ENCODE measurements at regions not wholly inside any gene's neighbourhood (a gene's known extent, or its start where the extent isn't known, plus 50 kb on each side); places are given as distances from the start of the nearest gene placed in this dataset.

DNA sequence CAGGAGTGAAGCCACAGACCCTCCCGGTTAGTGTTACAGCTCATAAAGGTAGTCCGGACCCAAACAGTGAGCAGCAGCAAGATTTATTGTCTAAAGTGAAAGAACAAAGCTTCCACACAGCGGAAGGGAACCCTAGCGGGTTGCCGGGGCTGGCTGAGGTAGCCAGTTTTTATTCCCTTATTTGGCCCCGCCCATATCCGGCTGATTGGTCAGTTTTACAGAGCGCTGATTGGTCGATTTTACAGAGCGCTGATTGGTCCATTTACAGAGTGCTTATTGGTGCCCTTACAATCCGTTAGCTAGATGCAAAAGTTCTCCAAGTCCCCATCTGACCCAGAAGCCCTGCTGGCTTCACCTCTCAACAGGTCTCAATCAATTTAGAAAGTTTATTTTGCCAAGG is 126.0 kb upstream of the RFC3 start:
- H3K36me3 ChIP-seq (ENCODE audit: control insufficient read depth, insufficient read depth, low read length): no peaks in the 10 kb centered on the region
- H3K4me1 ChIP-seq (ENCODE audit: control insufficient read depth, insufficient read depth, low read length): no peaks in the 10 kb centered on the region
- H3K9ac ChIP-seq (ENCODE audit: low read length): no peak overlapping the region
- H3K9me3 ChIP-seq (ENCODE audit: control insufficient read depth, low read length): no peaks in the 10 kb centered on the region
- no peaks in the 10 kb centered on the region for H3K27me3 ChIP-seq (ENCODE audit: control insufficient read depth, insufficient read depth, low read length)
- no peak overlapping the region for H3K4me3 ChIP-seq (ENCODE audit: low read length)

DNA sequence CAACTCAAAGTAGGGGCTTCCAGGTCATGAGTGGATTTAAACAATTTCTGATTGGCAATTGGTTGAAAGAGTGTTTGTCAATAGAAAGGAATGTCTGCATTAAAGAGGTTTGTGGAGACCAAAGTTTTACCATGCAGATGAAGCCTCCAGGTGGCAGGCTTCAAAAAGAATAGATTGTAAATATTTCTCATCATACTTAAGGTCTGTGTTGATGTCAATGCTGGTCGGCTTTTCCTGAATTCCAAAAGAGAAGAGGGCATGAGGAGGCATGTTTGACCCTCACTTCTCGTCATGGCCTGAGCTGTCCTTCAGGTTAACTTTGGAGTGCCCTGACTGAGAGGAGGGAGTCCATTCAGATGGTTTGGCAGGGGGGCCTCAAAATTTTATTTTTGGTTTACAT is 125.4 kb upstream of the RFC3 start:
- no peaks in the 10 kb centered on the region for H3K9me3 ChIP-seq (ENCODE audit: control insufficient read depth, low read length)
- no peaks in the 10 kb centered on the region for H3K4me1 ChIP-seq (ENCODE audit: control insufficient read depth, insufficient read depth, low read length)
- H3K4me3 ChIP-seq (ENCODE audit: low read length): no peak overlapping the region
- no peaks in the 10 kb centered on the region for H3K27me3 ChIP-seq (ENCODE audit: control insufficient read depth, insufficient read depth, low read length)
- H3K9ac ChIP-seq (ENCODE audit: low read length): no peak overlapping the region
- no peaks in the 10 kb centered on the region for H3K36me3 ChIP-seq (ENCODE audit: control insufficient read depth, insufficient read depth, low read length)

DNA sequence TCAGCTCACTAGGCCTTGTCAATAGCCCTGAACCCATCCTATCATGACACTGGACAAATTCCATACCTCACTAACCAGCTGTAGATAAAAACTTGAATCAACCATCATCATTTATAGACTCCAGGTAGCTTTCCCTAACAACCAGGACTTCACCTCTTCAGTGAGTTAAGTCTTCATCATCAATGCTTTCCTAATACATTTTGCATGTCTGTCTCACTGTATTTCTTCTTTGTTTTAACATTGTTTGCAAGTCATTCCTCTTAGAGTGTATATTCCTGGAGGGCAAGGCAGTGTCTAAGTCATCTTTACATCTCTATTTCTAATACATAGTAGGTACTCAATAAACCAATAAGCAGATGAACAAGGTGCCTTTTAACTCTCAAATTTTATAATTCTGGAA is 123.4 kb upstream of the RFC3 start:
- H3K36me3 ChIP-seq (ENCODE audit: control insufficient read depth, insufficient read depth, low read length): no peaks in the 10 kb centered on the region
- H3K27me3 ChIP-seq (ENCODE audit: control insufficient read depth, insufficient read depth, low read length): no peaks in the 10 kb centered on the region
- no peaks in the 10 kb centered on the region for H3K9me3 ChIP-seq (ENCODE audit: control insufficient read depth, low read length)
- H3K4me1 ChIP-seq (ENCODE audit: control insufficient read depth, insufficient read depth, low read length): no peaks in the 10 kb centered on the region
- no peak overlapping the region for H3K9ac ChIP-seq (ENCODE audit: low read length)
- no peak overlapping the region for H3K4me3 ChIP-seq (ENCODE audit: low read length)

DNA sequence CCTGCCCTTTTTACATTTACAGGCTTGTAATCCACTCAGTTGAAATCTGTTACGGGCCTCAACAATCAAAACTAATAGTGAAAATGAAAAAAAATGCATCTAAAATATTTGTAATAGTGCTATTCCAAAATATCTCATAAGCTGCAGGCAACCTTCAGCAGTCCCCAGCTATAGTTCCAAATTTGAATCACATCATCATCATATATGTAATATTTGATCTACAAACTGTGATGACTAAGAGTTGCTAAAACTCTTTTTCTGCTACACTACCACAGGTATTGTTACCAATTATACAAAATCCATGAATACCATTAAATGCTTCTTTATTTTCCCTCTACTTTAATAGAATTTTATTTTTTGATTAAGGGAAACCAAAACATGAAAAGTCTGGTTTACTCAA is 121.4 kb upstream of the RFC3 start:
- H3K27me3 ChIP-seq (ENCODE audit: control insufficient read depth, insufficient read depth, low read length): no peaks in the 10 kb centered on the region

DNA sequence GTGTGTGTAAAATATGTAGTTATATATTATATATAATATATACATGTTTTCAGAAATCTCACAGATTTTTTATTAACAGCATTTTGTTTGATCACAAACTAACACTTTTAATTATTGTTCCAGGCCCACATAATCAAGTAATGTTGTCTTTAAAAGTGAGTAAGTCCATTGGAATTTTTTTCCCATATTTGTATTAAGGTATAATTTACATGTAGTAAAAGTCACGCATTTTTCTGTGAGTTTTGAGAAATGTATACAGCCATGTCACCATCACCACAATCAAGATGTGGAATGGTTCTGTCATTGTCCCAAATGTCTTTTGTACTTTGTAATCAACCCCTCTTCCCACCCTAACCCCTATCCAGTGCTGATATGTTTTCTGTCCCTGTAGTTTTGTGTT is 120.0 kb upstream of the RFC3 start:
- Histone ChIP-seq H3K36me3 (ENCODE audit: control insufficient read depth, insufficient read depth, low read length) (no peaks in the 10 kb centered on the region), H3K27me3 (ENCODE audit: control insufficient read depth, insufficient read depth, low read length) (no peaks in the 10 kb centered on the region), H3K4me3 (ENCODE audit: low read length) (no peak overlapping the region), H3K4me1 (ENCODE audit: control insufficient read depth, insufficient read depth, low read length) (no peaks in the 10 kb centered on the region), H3K9me3 (ENCODE audit: control insufficient read depth, low read length) (no peaks in the 10 kb centered on the region), H3K9ac (ENCODE audit: low read length) (no peak overlapping the region)

More for the DNA sequence above, 121.4 kb upstream of the RFC3 start:
- no peak overlapping the region for H3K9ac ChIP-seq (ENCODE audit: low read length)
- H3K4me1 ChIP-seq (ENCODE audit: control insufficient read depth, insufficient read depth, low read length): no peaks in the 10 kb centered on the region
- H3K4me3 ChIP-seq (ENCODE audit: low read length): no peak overlapping the region
- no peaks in the 10 kb centered on the region for H3K9me3 ChIP-seq (ENCODE audit: control insufficient read depth, low read length)
- no peaks in the 10 kb centered on the region for H3K36me3 ChIP-seq (ENCODE audit: control insufficient read depth, insufficient read depth, low read length)

DNA sequence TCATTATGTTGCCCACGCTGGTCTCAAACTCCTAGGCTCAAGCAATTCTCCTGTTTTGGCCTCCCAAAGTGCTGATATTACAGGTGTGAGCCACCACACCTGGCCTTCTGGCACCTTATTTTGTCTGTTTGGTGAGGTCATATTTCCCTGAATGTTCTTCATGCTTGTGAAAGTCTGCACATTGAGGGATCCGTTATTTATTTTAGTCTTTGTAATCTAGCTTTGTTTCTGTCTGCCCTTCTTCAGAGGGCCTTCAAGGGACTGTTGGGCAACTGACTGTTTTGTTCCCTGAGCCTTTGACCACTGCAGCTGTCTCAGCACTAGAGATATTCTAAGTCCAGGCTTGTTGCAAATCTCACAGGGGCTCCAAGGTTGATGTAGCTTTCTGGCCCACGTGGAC is 110.5 kb upstream of the RFC3 start:
- H3K36me3 ChIP-seq (ENCODE audit: control insufficient read depth, insufficient read depth, low read length): no peaks in the 10 kb centered on the region
- no peaks in the 10 kb centered on the region for H3K4me1 ChIP-seq (ENCODE audit: control insufficient read depth, insufficient read depth, low read length)
- H3K27me3 ChIP-seq (ENCODE audit: control insufficient read depth, insufficient read depth, low read length): no peaks in the 10 kb centered on the region
- H3K9ac ChIP-seq (ENCODE audit: low read length): no peak overlapping the region
- H3K4me3 ChIP-seq (ENCODE audit: low read length): no peak overlapping the region
- H3K9me3 ChIP-seq (ENCODE audit: control insufficient read depth, low read length): no peaks in the 10 kb centered on the region

DNA sequence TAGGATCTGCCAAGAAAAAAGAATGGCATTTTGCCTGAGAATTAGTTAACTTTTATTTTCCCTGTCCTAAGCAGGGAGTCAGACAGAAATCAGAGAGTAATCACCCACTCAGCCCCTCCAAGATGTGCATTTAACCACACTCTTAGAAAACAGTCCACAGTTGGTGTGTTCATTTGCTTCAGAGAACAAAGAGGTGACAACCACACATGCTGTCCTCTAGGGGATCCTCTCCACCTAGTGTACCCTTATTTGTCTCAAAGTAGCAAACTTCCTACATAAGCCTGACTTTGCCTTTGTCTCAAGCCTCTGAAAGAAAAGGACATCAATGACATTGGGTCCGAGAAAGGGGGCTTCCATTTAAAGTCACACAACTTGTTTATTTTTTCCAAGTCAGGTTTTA is 107.0 kb upstream of the RFC3 start:
- no peak overlapping the region for H3K9ac ChIP-seq (ENCODE audit: low read length)
- H3K9me3 ChIP-seq (ENCODE audit: control insufficient read depth, low read length): no peaks in the 10 kb centered on the region
- no peaks in the 10 kb centered on the region for H3K4me1 ChIP-seq (ENCODE audit: control insufficient read depth, insufficient read depth, low read length)
- no peak overlapping the region for H3K4me3 ChIP-seq (ENCODE audit: low read length)
- H3K27me3 ChIP-seq (ENCODE audit: control insufficient read depth, insufficient read depth, low read length): no peaks in the 10 kb centered on the region
- no peaks in the 10 kb centered on the region for H3K36me3 ChIP-seq (ENCODE audit: control insufficient read depth, insufficient read depth, low read length)

DNA sequence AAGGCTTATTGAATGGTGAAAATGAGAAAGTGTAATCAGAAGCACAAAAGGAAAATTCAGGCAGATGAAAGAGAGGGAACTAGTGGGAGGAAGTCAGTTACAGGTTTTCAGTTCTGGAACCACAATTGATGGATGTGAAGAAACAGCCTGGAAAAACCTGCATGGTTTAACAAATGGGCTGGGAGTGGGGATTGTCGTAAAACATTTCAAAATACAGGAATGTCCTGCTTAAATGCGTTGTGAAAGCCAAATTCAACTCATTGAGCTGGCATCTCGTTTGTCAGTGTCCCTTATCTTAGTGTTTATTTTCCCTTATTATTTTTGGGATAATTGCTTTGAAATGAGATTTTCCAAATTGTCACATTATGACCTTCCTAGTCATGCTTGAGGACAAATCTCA is 106.5 kb upstream of the RFC3 start:
- Histone ChIP-seq H3K4me3 (ENCODE audit: low read length) (no peak overlapping the region), H3K4me1 (ENCODE audit: control insufficient read depth, insufficient read depth, low read length) (no peaks in the 10 kb centered on the region), H3K36me3 (ENCODE audit: control insufficient read depth, insufficient read depth, low read length) (no peaks in the 10 kb centered on the region), H3K9ac (ENCODE audit: low read length) (no peak overlapping the region), H3K27me3 (ENCODE audit: control insufficient read depth, insufficient read depth, low read length) (no peaks in the 10 kb centered on the region), H3K9me3 (ENCODE audit: control insufficient read depth, low read length) (no peaks in the 10 kb centered on the region)

DNA sequence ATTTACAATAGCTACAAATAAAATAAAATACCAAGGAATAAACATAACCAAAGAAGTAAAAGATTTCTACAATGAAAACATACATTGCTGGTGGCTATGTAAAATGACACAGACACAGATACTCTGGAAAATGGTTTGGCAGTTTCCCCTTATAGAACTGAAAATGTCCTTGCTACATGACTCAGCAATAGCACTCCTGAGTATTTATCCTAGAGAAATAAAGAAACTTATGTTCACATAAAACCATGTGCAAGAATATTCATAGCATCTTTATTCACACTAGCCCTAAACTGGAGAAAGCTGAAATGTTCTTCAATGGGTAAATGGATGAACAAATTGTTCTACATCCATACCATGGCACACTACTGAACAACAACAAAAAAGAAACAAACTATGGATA is 100.2 kb upstream of the RFC3 start:
- Histone ChIP-seq H3K9ac (ENCODE audit: low read length) (no peak overlapping the region), H3K4me3 (ENCODE audit: low read length) (no peak overlapping the region), H3K36me3 (ENCODE audit: control insufficient read depth, insufficient read depth, low read length) (no peaks in the 10 kb centered on the region), H3K27me3 (ENCODE audit: control insufficient read depth, insufficient read depth, low read length) (no peaks in the 10 kb centered on the region), H3K9me3 (ENCODE audit: control insufficient read depth, low read length) (no peaks in the 10 kb centered on the region), H3K4me1 (ENCODE audit: control insufficient read depth, insufficient read depth, low read length) (no peaks in the 10 kb centered on the region)

DNA sequence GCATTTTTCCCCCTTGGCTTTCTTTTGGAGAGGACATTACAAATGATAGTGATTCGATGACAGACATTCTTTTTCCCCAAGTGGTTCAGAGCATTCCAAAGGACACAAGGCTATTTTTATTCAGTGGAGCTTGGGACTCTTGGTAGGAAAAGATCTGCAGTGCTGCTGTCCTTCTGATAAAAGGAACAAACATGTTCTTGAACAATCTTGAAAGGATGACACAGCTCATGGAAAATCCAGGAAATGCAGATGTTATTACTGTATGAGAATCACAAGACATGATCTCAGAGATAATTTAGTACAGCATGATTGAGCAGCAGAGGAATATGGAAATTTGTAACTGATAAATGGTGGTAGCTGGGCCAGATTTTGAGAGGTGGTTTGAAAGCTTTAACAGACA is 96.2 kb upstream of the RFC3 start:
- Histone ChIP-seq H3K4me1 (ENCODE audit: control insufficient read depth, insufficient read depth, low read length) (peaks cover 4% of the 10 kb centered on the region), H3K9me3 (ENCODE audit: control insufficient read depth, low read length) (no peaks in the 10 kb centered on the region), H3K36me3 (ENCODE audit: control insufficient read depth, insufficient read depth, low read length) (no peaks in the 10 kb centered on the region), H3K4me3 (ENCODE audit: low read length) (no peak overlapping the region), H3K27me3 (ENCODE audit: control insufficient read depth, insufficient read depth, low read length) (no peaks in the 10 kb centered on the region), H3K9ac (ENCODE audit: low read length) (no peak overlapping the region)

DNA sequence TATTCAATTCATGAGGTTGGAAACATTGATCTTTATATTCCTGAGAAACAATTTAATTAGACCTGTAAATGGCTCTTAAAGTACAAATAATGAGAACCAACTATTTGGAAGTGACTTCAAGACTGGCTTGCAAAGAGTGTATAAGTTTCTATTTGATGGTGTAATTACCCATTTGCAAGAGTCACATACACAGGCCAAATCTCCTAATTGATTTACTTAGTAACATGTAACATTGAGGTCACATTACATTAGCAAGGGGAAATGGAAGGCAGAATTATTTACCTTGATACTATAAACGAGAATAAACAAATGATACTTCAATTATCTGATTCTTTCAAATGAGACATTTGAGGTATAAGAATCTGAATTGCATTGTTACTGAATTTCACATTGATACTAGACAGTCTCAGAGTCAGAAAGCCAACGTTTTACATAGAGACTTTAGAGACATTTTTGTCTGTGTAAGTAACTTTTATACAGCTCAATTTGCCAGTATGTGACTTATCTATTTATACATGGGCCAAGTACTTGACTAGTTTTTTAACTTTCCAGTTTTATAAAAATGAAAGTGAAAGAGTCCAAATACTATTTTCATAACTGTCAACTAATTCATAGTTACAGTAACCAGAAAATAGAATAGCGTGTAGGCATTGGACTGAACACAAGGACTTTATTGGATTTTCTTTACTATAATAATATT is 95.6 kb upstream of the RFC3 start:
- Histone ChIP-seq H3K4me3 (ENCODE audit: low read length) (no peak overlapping the region), H3K36me3 (ENCODE audit: control insufficient read depth, insufficient read depth, low read length) (no peaks in the 10 kb centered on the region), H3K9ac (ENCODE audit: low read length) (no peak overlapping the region), H3K9me3 (ENCODE audit: control insufficient read depth, low read length) (no peaks in the 10 kb centered on the region), H3K27me3 (ENCODE audit: control insufficient read depth, insufficient read depth, low read length) (no peaks in the 10 kb centered on the region), H3K4me1 (ENCODE audit: control insufficient read depth, insufficient read depth, low read length) (peaks cover 4% of the 10 kb centered on the region)

DNA sequence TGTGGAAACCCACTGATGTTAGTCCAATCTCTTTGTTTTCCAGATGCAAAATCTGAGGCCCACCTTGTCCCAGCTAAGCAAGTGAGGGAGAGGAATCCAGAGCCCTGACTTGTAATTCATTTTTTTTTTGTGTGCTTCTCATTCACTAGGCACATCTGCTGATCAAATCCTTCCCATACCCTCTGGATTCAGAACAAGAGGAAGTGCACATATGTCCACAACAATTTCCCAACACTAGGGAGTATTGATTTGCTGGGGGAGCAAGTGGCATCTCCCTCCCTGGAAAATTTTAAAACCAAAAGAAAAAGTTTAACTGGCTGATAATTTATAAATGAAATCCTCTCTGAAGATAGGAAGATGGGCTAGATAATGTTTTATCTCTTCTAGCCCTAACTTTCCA is 94.6 kb upstream of the RFC3 start:
- Histone ChIP-seq H3K9me3 (ENCODE audit: control insufficient read depth, low read length) (no peaks in the 10 kb centered on the region), H3K9ac (ENCODE audit: low read length) (no peak overlapping the region), H3K4me1 (ENCODE audit: control insufficient read depth, insufficient read depth, low read length) (peaks cover 4% of the 10 kb centered on the region), H3K27me3 (ENCODE audit: control insufficient read depth, insufficient read depth, low read length) (no peaks in the 10 kb centered on the region), H3K4me3 (ENCODE audit: low read length) (no peak overlapping the region), H3K36me3 (ENCODE audit: control insufficient read depth, insufficient read depth, low read length) (no peaks in the 10 kb centered on the region)

All from mucosa of stomach (tissue), 1 donor.